ENCODE measurements at regions not wholly inside any gene's neighbourhood (a gene's known extent, or its start where the extent isn't known, plus 50 kb on each side); places are given as distances from the start of the nearest gene placed in this dataset.

GRCh38 chr6:163929538-163929937 is 515.0 kb downstream of the QKI start:
- in situ Hi-C loops (cut with HindIII; ENCODE audit: extremely low pct_ligation_motif_present, low pct_unique_long_range_greater_than_20kb) = no loop called here
- no peak for DNase-seq (ENCODE audit: low spot score)
- Histone ChIP-seq H3K79me2 (ENCODE audit: insufficient read depth, low read length) (no peaks in the 10 kb centered on the region), H3K4me2 (ENCODE audit: low read depth, low read length) (no peak overlapping the region), H3K4me1 (ENCODE audit: insufficient read depth, low read length) (no peaks in the 10 kb centered on the region), H3K9ac (ENCODE audit: insufficient read depth, low read depth, low read length) (no peak overlapping the region), H4K20me1 (ENCODE audit: insufficient read depth, low read length) (no peaks in the 10 kb centered on the region), H3K36me3 (replicated peaks in 1 of 2; ENCODE audit: control insufficient read depth in 1 of 2, insufficient read depth in 2 of 2, low read length in 2 of 2) (no peaks in the 10 kb centered on the region), H2AFZ (ENCODE audit: low read length) (no peak overlapping the region), H3K27me3 (ENCODE audit: control insufficient read depth in 1 of 2, insufficient read depth in 2 of 2, low read length in 2 of 2) (peaks cover 0 to 11% of the 10 kb centered on the region in 2 experiments; a peak in 1 of 5 replicates), H3K4me3 (replicated peaks in 1 of 3; ENCODE audit: insufficient read depth in 1 of 3, low read depth in 2 of 3, low read length in 3 of 3) (no peak overlapping the region), H3K27ac (ENCODE audit: extremely low read length, insufficient read depth, low read length) (no peak overlapping the region), H3K9me3 (ENCODE audit: low read length) (no peaks in the 10 kb centered on the region)
- CTCF ChIA-PET (ENCODE audit: low intra/inter-chr PET ratio, low total read pairs) = no interaction called here
- POLR2A ChIA-PET = no interaction called here
- ATAC-seq = no peak
- FAIRE-seq = no peak
- intact Hi-C loops (cut with micrococcal nuclease; ENCODE audit: unreplicated experiment) = no loop called here
- BruUV-seq (replicated peaks) = no TSS peak
- TF ChIP-seq ZNF557 (CRISPR knock-in tag; IDR thresholded peaks at IDR 0.05) = no peak
- TF ChIP-seq THRA (CRISPR knock-in tag; IDR thresholded peaks at IDR 0.05; ENCODE audit: borderline replicate concordance) = no peak
- TF ChIP-seq DRAP1 (CRISPR knock-in tag; IDR thresholded peaks at IDR 0.05) = no peak
- TF ChIP-seq ZNF501 (CRISPR knock-in tag; IDR thresholded peaks at IDR 0.05) = no peak
- TF ChIP-seq ZNF512 (CRISPR knock-in tag; IDR thresholded peaks at IDR 0.05) = no peak
- TF ChIP-seq ZNF841 (CRISPR knock-in tag; IDR thresholded peaks at IDR 0.05; ENCODE audit: borderline replicate concordance) = no peak
- TF ChIP-seq ZNF704 (CRISPR knock-in tag; IDR thresholded peaks at IDR 0.05; ENCODE audit: borderline replicate concordance) = no peak
- TF ChIP-seq KLF12 (CRISPR knock-in tag; IDR thresholded peaks at IDR 0.05; ENCODE audit: borderline replicate concordance) = no peak
- no peak for TF ChIP-seq TSC22D2 (CRISPR knock-in tag; IDR thresholded peaks at IDR 0.05; ENCODE audit: borderline replicate concordance)
- no peak for TF ChIP-seq ZSCAN5A (CRISPR knock-in tag; IDR thresholded peaks at IDR 0.05; ENCODE audit: borderline replicate concordance)
- WGBS (ENCODE audit: low lambda C conversion rate) = 16% methylated on average over 3 of the region's 3 CpGs

All from HepG2 (cell line).